Prostate gland (tissue), 1 donor: ENCODE measurements at regions not wholly inside any gene's neighbourhood (a gene's known extent, or its start where the extent isn't known, plus 50 kb on each side); places are given as distances from the start of the nearest gene placed in this dataset.

Experiments used
- POLR2A ChIP-seq: fragments of 450-650 bp; IDR thresholded peaks from one replicate; pipeline ENCODE4 v1.6.1; 2016; ENCODE audit warnings: antibody characterized with exemption, mild to moderate bottlenecking
- POLR2AphosphoS5 ChIP-seq: sonication (generic); formaldehyde crosslinking; IDR thresholded peaks from one replicate; pipeline ENCODE4 v1.6.1; 2017; ENCODE audit warnings: antibody characterized with exemption

- TF ChIP-seq POLR2A (no peak), POLR2AphosphoS5 (no peak)
Observed at GRCh38 chr13:74039154-74039553, 95.0 kb downstream of the KLF12 start.
